AG10803 (cell line): ENCODE measurements at regions not wholly inside any gene's neighbourhood (a gene's known extent, or its start where the extent isn't known, plus 50 kb on each side); places are given as distances from the start of the nearest gene placed in this dataset.

Source experiments
- DNase-seq: peaks from one replicate; pipeline ENCODE4 v3.0.0; 2010; ENCODE audit warnings: low read depth
- H3K4me3 ChIP-seq: 2 replicates; pipeline ENCODE4 v1.5.1; 2011; ENCODE audit warnings: mild to moderate bottlenecking, low read length, control low read depth
- CTCF ChIP-seq: conservative IDR thresholded peaks from 2 replicates; pipeline ENCODE4 v1.5.1; 2011; ENCODE audit warnings: mild to moderate bottlenecking, low read length, control low read depth, inconsistent platforms

- DNase-seq: no peak
- H3K4me3 ChIP-seq: no peak overlapping the region
- no peak for TF ChIP-seq CTCF
Observed at GRCh38 chr12:124096869-124097434, 123.9 kb downstream of the ZNF664 start.

- H3K4me3 ChIP-seq: no peak overlapping the region
- DNase-seq: peak; percentile 5
- TF ChIP-seq CTCF: no peak
Observed at GRCh38 chr12:124097701-124098100, 124.7 kb downstream of the ZNF664 start.

GRCh38 chr12:124098101-124098757, 125.2 kb downstream of the ZNF664 start:
- no peak for TF ChIP-seq CTCF
- DNase-seq: no peak
- no peak overlapping the region for H3K4me3 ChIP-seq

GRCh38 chr12:124098887-124099286, 125.9 kb downstream of the ZNF664 start:
- no peak for TF ChIP-seq CTCF
- H3K4me3 ChIP-seq: no peak overlapping the region
- no peak for DNase-seq

- no peak for TF ChIP-seq CTCF
- H3K4me3 ChIP-seq: no peak overlapping the region
- no peak for DNase-seq
Observed at GRCh38 chr12:124099661-124100060, 126.6 kb downstream of the ZNF664 start.

GRCh38 chr12:124100572-124101178, 127.7 kb downstream of the ZNF664 start:
- no peak overlapping the region for H3K4me3 ChIP-seq
- no peak for DNase-seq
- TF ChIP-seq CTCF: no peak

- no peak overlapping the region for H3K4me3 ChIP-seq
- no peak for TF ChIP-seq CTCF
- no peak for DNase-seq
Observed at GRCh38 chr12:124105546-124105945, 132.5 kb downstream of the ZNF664 start.
